HCT116 (cell line): ENCODE measurements at regions not wholly inside any gene's neighbourhood (a gene's known extent, or its start where the extent isn't known, plus 50 kb on each side); places are given as distances from the start of the nearest gene placed in this dataset.

Source experiments
- CTCF ChIP-seq, 3 experiments: fragments of 200-600 bp in 1 of 3; sonication (generic) in 1 of 3; IDR thresholded peaks in 2 of 3; conservative IDR thresholded peaks in 1 of 3; 2 replicates each; pipeline ENCODE4 v1.5.1; 2012 to 2017; ENCODE audit warnings: low read depth in 2 of 3, low read length in 2 of 3, antibody characterized with exemption in 1 of 3, borderline replicate concordance in 1 of 3, control low read depth in 1 of 3, mild to moderate bottlenecking in 1 of 3, mixed read lengths in 1 of 3, mixed run types in 1 of 3, moderate library complexity in 1 of 3; ENCODE audit not compliant: insufficient read depth in 1 of 3
- REST ChIP-seq: IDR thresholded peaks from 2 replicates; pipeline ENCODE4 v1.6.1; 2012; ENCODE audit warnings: low read depth
- TCF7L2 ChIP-seq: IDR thresholded peaks from 2 replicates; pipeline ENCODE4 v1.7.0; 2011; ENCODE audit warnings: borderline replicate concordance, inconsistent platforms; ENCODE audit not compliant: insufficient read depth, insufficient read length; ENCODE audit errors: extremely low read depth

GRCh38 chr3:74343391-74343790, 271.1 kb downstream of the CNTN3 start:
- TF ChIP-seq CTCF (IDR thresholded peaks at IDR 0.05 in 2 of 3, conservative IDR thresholded peaks at IDR 0.05 in 1 of 3; ENCODE audit: borderline replicate concordance in 1 of 3, insufficient read depth in 1 of 3, low read depth in 2 of 3, low read length in 2 of 3) (no peak), TCF7L2 (no peak), REST (no peak)
